Activated T-cell treated with anti-CD3 and anti-CD28 coated beads, Interleukin-2, amount 50 U/mL, for 48 hours (primary cell): ENCODE measurements at regions not wholly inside any gene's neighbourhood (a gene's known extent, or its start where the extent isn't known, plus 50 kb on each side); places are given as distances from the start of the nearest gene placed in this dataset.

Experiments
- DNase-seq, 2 experiments: peaks; one replicate each; pipeline ENCODE4 v3.0.0-alpha.2; 2020

DNA sequence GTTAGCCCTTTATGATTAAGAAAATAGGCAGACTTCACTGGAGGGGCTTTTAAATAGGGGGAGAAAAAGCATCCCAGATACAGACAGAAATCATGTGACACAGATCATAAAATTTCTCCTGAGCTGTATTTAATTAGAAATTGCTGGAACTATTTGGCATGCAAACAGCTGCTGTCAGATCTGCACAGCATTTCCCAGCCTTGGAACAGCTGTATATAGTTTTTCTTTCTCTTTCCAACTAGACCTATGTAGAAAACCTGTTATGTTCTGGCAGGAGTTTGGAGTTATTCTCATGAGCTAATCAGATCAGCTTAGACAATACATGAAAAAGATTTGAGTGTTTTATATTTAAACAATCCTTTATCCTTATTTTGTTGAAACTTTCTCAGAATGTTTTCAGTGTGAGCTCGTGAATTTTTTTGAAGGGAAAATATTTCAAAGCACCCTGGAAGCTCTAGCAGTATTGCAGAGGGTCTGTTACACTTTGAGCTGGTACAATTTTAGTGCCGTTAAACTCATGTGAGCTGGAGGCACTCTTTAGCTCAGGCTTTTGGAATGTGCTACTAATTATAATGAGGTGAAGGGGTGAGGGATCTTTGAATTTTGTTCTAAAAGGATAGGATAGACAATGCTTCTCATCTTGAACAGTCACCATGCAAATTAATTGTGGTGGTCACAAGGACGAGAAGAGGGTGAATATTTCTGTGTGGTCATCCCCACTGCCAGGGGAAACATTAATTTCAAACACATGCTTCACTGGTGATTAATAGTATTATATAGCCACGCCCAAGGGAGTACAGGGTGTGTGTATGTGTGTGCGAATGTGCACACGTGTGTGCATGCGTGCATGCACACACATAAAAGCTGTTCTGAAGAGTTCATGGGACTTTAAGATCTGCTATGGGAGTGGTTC is 239.4 kb upstream of the FBXL7 start:
- DNase-seq, result no peak

- DNase-seq, result no peak
Measured at GRCh38 chr5:15256485-15256884, 243.5 kb upstream of the FBXL7 start.

DNA sequence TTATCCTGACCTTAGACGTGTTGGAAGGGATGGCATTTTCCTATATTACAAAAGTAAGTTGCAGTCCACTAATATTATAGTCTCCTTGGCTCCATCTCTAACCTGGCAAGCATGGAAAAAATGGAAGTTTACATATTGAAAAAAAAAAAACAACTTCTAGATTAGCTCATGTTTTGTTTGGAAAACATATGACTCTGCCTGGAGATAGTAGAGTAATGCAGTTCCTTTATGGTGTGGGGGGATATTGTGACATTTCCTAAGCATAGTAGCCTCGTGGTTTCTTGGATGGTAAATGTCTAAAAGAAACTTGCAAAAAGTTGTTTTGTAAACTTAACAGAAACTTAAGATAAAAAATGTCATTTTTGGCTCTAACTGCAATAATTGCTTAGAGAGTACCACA is 244.4 kb upstream of the FBXL7 start:
- no peak for DNase-seq

DNA sequence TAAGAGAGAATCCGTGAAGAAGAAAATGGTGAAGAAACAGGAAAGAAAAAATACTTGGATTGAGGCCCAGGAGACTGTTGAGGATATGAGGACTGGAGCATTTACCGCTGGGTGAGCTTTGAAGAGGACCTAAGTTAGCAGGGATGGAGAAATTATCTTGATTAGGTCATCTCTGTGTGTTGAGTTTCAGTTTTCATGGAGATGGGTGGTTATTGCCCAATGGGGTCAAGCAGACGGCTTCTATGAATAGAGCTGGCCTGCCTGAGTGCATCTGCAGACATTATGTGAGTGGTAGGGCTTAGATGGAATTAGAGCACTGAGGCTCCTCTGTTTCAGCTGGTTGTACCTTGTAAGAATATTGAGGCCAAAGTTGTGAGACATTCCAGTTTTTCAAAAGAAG is 245.4 kb upstream of the FBXL7 start:
- DNase-seq, result no peak

GRCh38 chr5:15252331-15252730 is 247.6 kb upstream of the FBXL7 start:
- DNase-seq, result no peak

- no peak for DNase-seq
Measured at GRCh38 chr5:15249152-15249551, 250.8 kb upstream of the FBXL7 start.

GRCh38 chr5:15248731-15249130 is 251.2 kb upstream of the FBXL7 start:
- no peak for DNase-seq

DNA sequence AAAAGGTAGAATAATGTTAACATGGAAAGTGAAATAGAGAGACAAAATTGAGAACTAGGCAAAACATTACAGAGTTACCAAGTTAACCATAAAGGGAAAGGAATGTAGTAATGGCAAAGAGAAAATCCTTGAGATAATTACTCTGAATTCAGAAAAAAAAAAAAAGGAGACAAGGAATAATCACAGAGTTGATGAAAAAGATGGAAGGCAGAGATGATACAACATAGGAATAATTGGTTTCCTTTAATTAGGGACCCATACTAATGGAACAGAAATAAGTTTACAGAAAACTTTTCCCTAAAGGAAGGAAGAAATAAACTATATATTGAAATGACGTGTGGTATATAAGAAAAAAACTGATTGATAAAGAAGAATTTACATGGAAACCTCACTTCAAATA is 254.1 kb upstream of the FBXL7 start:
- no peak for DNase-seq

DNA sequence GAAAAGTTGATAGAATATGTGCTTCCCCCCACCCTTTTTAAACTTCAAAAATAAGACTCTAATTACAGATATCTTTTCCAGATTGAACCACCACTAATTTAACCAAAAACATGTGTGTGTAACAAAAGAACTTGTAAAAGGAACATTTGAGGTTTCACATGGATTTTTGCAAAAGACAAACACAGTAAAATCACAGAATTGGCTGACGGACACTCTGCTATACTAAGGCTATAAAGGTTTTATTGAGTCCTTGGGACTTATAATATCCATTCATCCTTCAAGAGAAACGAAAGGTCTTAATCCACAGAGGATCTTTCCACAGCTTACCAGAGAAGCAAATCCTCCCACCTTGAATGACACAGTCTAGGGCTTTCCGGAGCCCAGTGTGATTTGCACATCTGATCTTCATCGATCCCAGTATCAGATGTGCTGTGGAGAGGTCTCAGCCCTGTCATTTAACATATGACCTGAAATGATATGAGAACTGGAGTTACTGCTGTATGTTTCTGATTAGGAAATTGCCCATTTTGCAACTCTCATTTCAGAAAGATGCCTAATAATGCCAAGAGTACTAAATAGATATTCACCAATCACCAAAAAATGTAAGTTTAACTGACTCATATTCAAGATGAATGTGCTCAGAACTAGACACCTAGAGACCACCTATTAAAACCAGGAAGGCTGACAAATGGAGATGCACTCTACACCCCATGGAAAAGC is 256.5 kb upstream of the FBXL7 start:
- DNase-seq, result no peak

DNA sequence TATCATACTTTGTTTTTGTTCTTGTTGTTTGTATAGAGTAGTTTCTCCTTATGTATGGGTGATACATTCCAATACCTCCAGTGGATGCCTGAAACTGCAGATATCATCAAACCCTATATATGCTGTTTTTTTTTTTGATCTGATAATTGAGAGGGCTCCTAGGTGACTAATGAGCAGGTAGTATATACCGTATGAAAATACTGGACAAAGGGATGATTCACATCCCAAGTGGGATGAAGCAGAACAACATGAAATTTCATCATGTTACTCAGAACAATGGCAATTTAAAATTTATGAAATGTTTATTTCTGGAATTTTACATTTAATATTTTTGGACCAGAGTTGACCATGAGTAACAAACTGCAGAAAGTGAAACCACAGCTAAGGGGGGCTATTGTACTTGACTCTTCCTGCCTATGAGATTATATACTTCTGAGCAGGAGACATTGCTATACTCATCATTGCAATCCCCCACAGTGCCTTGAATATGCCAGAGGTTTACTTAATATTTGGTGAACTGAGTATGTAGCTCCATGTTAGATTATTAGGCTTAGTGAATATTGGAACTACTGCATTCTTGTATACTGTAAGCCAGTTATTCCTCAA is 258.7 kb upstream of the FBXL7 start:
- no peak for DNase-seq

DNA sequence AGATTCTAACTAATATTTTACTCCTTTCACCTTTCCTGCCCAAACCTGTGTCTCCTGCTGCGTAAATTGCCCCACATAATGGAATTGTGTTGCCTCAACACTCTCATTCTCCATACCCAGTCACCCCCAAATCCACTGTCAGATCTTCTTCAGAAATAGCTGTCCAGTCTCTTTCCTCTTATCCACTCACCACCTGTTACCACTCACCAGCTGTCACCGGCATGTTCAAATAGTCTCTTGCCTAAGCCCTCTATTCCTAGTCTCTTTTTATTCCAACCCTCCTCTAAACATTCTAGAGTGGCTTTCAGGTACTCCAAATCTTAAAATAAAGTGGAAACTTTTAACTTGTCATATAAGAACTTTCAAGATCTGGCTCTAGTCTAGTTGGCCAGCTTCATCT is 262.0 kb upstream of the FBXL7 start:
- no peak for DNase-seq

GRCh38 chr5:15236911-15237508 is 263.0 kb upstream of the FBXL7 start:
- DNase-seq, result no peak

- no peak for DNase-seq
Measured at GRCh38 chr5:15234911-15235310, 265.1 kb upstream of the FBXL7 start.

GRCh38 chr5:15234366-15234765 is 265.6 kb upstream of the FBXL7 start:
- DNase-seq, result no peak

- no peak for DNase-seq
Measured at GRCh38 chr5:15233566-15233965, 266.4 kb upstream of the FBXL7 start.

DNA sequence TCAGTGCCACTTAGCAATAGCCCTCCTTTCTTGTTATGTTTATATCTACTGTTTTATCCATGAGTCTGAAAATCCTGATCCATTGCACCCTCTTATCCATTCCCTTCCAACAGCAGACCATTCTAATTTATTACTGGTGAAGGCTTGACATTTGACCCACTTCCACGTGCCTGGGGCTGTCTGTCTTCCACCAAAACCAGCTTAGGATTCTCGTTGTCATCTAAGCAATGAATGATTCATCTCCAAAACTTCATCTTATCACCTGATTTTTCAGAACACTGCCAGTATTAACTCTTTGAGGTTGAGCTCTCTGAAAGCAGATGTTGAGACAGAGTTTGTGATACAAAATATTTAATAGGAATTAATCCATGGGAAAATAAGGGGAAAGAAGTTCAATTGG is 277.8 kb upstream of the FBXL7 start:
- no peak for DNase-seq

DNA sequence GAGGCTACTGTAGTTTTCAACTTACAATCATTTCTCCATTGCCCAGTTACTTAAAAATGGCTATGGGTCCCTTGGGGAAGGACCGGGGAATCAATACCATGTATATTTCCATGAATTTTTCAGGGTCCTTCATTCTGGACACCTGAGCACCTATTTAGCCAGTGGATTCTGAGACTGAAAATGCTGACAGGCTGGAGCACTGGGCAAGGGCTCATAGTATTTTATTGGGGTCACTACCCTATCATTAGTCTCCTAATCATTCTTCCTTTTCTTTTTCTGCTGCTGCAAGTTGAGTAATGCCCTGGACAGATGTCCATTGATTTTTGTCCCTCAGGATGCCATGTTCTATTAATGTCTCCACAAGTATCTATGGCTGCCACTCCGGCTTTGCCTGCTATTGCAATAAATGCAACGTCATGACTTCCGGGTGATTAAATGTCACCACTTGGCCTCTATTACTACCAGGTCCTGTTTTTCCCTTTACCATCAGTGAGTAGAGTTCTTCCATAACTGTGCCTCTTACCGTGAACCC is 279.3 kb upstream of the FBXL7 start:
- DNase-seq, result no peak

- DNase-seq, result no peak
Measured at GRCh38 chr5:15215056-15215455, 284.9 kb upstream of the FBXL7 start.

DNA sequence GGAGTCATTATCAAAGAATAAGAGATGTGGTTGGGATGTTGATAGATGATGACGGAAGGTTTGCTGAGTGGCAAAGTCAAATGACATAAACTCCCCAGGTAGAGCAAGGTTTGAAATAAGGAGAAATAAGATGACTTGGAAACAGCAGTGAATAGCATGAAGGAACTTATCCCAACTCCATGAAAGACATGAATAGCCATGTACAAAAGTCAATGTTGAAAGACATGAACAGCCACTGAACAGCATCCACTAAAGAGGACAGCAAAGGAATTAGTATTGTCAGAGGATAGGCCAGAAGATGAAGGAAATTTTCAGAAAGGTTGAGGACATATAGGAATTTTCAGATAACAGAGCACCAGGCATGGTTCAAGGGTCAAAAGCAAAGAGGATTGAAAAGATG is 286.0 kb upstream of the FBXL7 start:
- no peak for DNase-seq

DNA sequence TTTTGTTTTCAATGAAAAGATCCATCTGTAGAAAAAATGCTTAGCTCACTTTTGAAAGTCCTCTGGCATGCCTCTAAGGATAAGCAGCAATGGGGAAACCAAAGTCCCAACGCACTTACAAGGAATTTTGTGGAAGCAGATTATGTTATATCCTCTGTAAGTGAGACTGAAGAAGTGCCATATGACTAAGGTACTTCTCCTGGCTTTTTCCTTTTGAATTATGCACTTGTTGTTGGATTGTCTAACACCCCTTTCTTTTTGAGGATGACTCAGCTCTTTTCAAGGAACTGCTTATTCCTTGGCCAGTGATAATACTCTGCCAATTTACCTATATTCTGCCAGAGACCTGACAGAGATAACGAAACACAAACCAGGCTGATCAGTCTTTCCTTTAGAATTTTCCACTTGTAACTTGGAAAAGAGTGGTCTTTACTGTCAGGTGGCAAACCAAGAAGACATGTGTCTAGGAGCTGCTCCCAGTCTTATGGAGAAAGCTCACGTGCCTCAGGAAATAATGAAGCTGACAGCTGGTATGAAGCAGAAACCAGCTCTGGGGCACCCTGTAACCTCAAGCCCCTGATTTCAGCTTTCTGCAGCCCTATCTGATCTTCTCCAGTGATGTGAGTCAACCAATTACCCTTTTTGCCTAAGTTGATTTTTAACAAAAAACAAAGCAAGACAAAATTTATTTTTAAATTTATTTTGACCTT is 290.8 kb upstream of the FBXL7 start:
- DNase-seq, result no peak

DNA sequence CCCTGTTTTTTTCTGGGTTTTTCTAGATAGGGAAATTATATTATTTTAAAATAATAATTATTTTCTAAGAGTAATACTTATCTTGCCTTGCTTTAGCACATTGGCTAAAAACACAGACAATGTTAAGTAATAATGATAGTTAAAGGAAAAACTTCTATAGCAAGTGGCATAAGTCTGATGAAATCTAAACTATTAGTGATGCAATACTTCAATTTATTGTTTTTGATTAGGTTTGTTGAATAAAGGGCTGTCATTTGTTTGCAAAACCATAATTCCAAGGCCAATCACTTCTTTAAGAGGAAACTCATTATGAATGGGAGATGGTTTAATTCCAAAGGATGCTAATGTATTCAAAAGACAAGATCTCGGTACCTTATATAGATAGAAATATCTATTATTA is 293.8 kb upstream of the FBXL7 start:
- DNase-seq, result no peak

DNA sequence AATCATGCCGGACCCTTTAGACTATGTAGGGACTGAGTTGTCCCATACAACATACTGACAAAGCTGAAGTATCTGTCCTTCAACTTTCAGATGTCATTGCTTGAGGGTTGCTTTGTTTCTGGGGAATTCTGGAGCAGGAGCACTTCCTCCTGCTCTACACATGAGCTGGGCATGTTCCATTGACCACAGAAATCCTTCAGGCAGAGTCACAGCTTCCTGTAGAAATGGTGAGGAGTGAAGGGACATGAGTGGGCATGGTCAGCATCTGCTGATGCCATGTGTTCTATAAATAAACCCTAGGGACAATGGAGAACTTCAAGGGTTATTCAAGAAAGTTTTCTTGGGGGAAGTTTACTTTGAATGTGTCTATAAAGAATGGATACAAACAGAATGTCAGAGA is 296.6 kb upstream of the FBXL7 start:
- DNase-seq, result no peak

- DNase-seq, result no peak
Measured at GRCh38 chr5:15191012-15191411, 309.0 kb upstream of the FBXL7 start.
